HG03060 (cell line): ENCODE measurements at regions not wholly inside any gene's neighbourhood (a gene's known extent, or its start where the extent isn't known, plus 50 kb on each side); places are given as distances from the start of the nearest gene placed in this dataset.

Source experiments
- ATAC-seq: cut with Tn5 transposase; IDR thresholded peaks from one replicate; pipeline ENCODE4 v1.9.1; 2021; ENCODE audit warnings: low read depth, moderate number of reproducible peaks; ENCODE audit not compliant: unreplicated experiment

- no peak for ATAC-seq
These were observed 274.7 kb downstream of the FOXO1 start for GRCh38 chr13:40391788-40392187.

- no peak for ATAC-seq
These were observed 272.0 kb downstream of the FOXO1 start for GRCh38 chr13:40394304-40394985.

GRCh38 chr13:40398065-40398464 lies 268.4 kb downstream of the FOXO1 start:
- no peak for ATAC-seq

- ATAC-seq = no peak
These were observed 266.7 kb downstream of the FOXO1 start for GRCh38 chr13:40399756-40400155.

GRCh38 chr13:40401911-40402776 lies 264.3 kb downstream of the FOXO1 start:
- ATAC-seq = peak; percentile 89

GRCh38 chr13:40402931-40403431 lies 263.5 kb downstream of the FOXO1 start:
- ATAC-seq = no peak

GRCh38 chr13:40403509-40404241 lies 262.8 kb downstream of the FOXO1 start:
- no peak for ATAC-seq

GRCh38 chr13:40404407-40404806 lies 262.0 kb downstream of the FOXO1 start:
- ATAC-seq = no peak

- no peak for ATAC-seq
These were observed 261.3 kb downstream of the FOXO1 start for GRCh38 chr13:40404967-40405716.

- ATAC-seq = no peak
These were observed 259.9 kb downstream of the FOXO1 start for GRCh38 chr13:40406405-40407120.

GRCh38 chr13:40407567-40407966 lies 258.9 kb downstream of the FOXO1 start:
- ATAC-seq = no peak

- ATAC-seq = no peak
These were observed 257.8 kb downstream of the FOXO1 start for GRCh38 chr13:40408602-40409001.

GRCh38 chr13:40409278-40409677 lies 257.2 kb downstream of the FOXO1 start:
- no peak for ATAC-seq

GRCh38 chr13:40410315-40410714 lies 256.1 kb downstream of the FOXO1 start:
- no peak for ATAC-seq

GRCh38 chr13:40420160-40420740 lies 246.2 kb downstream of the FOXO1 start:
- ATAC-seq = no peak

- ATAC-seq = no peak
These were observed 243.7 kb downstream of the FOXO1 start for GRCh38 chr13:40422588-40423235.

GRCh38 chr13:40428354-40428753 lies 238.1 kb downstream of the FOXO1 start:
- no peak for ATAC-seq

- no peak for ATAC-seq
These were observed 236.5 kb downstream of the FOXO1 start for GRCh38 chr13:40429706-40430545.
